ENCODE measurements at regions not wholly inside any gene's neighbourhood (a gene's known extent, or its start where the extent isn't known, plus 50 kb on each side); places are given as distances from the start of the nearest gene placed in this dataset.

- DNase-seq (ENCODE audit: low read depth in 2 of 2) = peak; percentile 36 to 39
Measured at GRCh38 chr19:29263305-29264135, 50.6 kb upstream of the UQCRFS1 start.

- DNase-seq (ENCODE audit: low read depth in 2 of 2) = no peak
Measured at GRCh38 chr19:29264897-29265296, 51.9 kb upstream of the UQCRFS1 start.

- DNase-seq (ENCODE audit: low read depth in 2 of 2) = no peak
Measured at GRCh38 chr19:29265436-29265835, 52.5 kb upstream of the UQCRFS1 start.

GRCh38 chr19:29266001-29266400 lies 53.0 kb upstream of the UQCRFS1 start:
- no peak for DNase-seq (ENCODE audit: low read depth in 2 of 2)

- DNase-seq (ENCODE audit: low read depth in 2 of 2) = no peak
Measured at GRCh38 chr19:29266603-29267002, 53.7 kb upstream of the UQCRFS1 start.

GRCh38 chr19:29267701-29268100 lies 54.8 kb upstream of the UQCRFS1 start:
- DNase-seq (ENCODE audit: low read depth in 2 of 2) = no peak

- DNase-seq (ENCODE audit: low read depth in 2 of 2) = no peak
Measured at GRCh38 chr19:29268103-29268502, 55.2 kb upstream of the UQCRFS1 start.

GRCh38 chr19:29268721-29269393 lies 55.9 kb upstream of the UQCRFS1 start:
- DNase-seq (ENCODE audit: low read depth in 2 of 2) = no peak

GRCh38 chr19:29269641-29270040 lies 56.7 kb upstream of the UQCRFS1 start:
- no peak for DNase-seq (ENCODE audit: low read depth in 2 of 2)

- DNase-seq (ENCODE audit: low read depth in 2 of 2) = no peak
Measured at GRCh38 chr19:29271341-29271740, 58.4 kb upstream of the UQCRFS1 start.

- DNase-seq (ENCODE audit: low read depth in 2 of 2) = no peak
Measured at GRCh38 chr19:29271911-29272310, 59.0 kb upstream of the UQCRFS1 start.

GRCh38 chr19:29273000-29273640 lies 60.2 kb upstream of the UQCRFS1 start:
- DNase-seq (ENCODE audit: low read depth in 2 of 2) = no peak

GRCh38 chr19:29275266-29275665 lies 62.3 kb upstream of the UQCRFS1 start:
- no peak for DNase-seq (ENCODE audit: low read depth in 2 of 2)

GRCh38 chr19:29277102-29277501 lies 64.2 kb upstream of the UQCRFS1 start:
- DNase-seq (ENCODE audit: low read depth in 2 of 2) = peak; percentile 6 to 8

- DNase-seq (ENCODE audit: low read depth in 2 of 2) = no peak
Measured at GRCh38 chr19:29278716-29279115, 65.8 kb upstream of the UQCRFS1 start.

- no peak for DNase-seq (ENCODE audit: low read depth in 2 of 2)
Measured at GRCh38 chr19:29283366-29283765, 70.4 kb upstream of the UQCRFS1 start.

GRCh38 chr19:29285187-29285687 lies 72.3 kb upstream of the UQCRFS1 start:
- DNase-seq (ENCODE audit: low read depth in 2 of 2) = no peak

GRCh38 chr19:29285878-29286277 lies 72.9 kb upstream of the UQCRFS1 start:
- no peak for DNase-seq (ENCODE audit: low read depth in 2 of 2)

- no peak for DNase-seq (ENCODE audit: low read depth in 2 of 2)
Measured at GRCh38 chr19:29287061-29287460, 74.1 kb upstream of the UQCRFS1 start.

GRCh38 chr19:29288256-29288655 lies 75.3 kb upstream of the UQCRFS1 start:
- DNase-seq (ENCODE audit: low read depth in 2 of 2) = no peak

GRCh38 chr19:29289020-29289419 lies 76.1 kb upstream of the UQCRFS1 start:
- DNase-seq (ENCODE audit: low read depth in 2 of 2) = no peak

- no peak for DNase-seq (ENCODE audit: low read depth in 2 of 2)
Measured at GRCh38 chr19:29290853-29291252, 77.9 kb upstream of the UQCRFS1 start.

GRCh38 chr19:29292153-29292552 lies 79.2 kb upstream of the UQCRFS1 start:
- no peak for DNase-seq (ENCODE audit: low read depth in 2 of 2)

Data from stimulated activated CD4-positive, alpha-beta T cell treated with anti-CD3 and anti-CD28 coated beads, Interleukin-1b, Interleukin-23, amount 100 ng/mL, for 4 hours (primary cell).